ENCODE measurements at regions not wholly inside any gene's neighbourhood (a gene's known extent, or its start where the extent isn't known, plus 50 kb on each side); places are given as distances from the start of the nearest gene placed in this dataset.

DNA sequence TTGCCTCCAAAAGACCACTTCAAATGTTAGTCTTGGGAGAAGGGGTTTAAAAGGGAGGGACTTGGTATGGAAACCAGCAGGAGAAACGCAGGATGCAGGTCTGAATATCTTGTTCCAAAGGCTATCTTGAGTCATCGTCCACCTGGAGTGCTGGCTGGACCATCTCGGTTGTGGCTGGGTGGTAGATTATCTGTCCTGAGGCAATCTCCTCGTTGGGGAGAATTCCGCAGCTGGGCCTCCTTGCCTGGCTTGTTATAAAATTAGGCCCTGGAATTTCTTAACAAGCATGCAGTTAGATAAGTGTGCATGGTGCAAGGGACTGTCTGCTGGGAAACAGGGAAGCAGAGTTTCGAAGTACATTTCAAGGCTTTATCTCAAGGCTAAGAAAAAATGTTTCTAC, 2045.7 kb upstream of the TENM3 start:
- intact Hi-C loops (cut with micrococcal nuclease), result no loop called here
- H3K9ac ChIP-seq (ENCODE audit: low read length), result no peak overlapping the region
- no peaks in the 10 kb centered on the region for H3K27me3 ChIP-seq (ENCODE audit: insufficient read depth, low read length)
- H3K36me3 ChIP-seq (ENCODE audit: control insufficient read depth in 1 of 2, insufficient read depth in 2 of 2, low read length in 2 of 2), result no peaks in the 10 kb centered on the region
- no peak overlapping the region for H3K4me3 ChIP-seq (replicated peaks in 1 of 2; ENCODE audit: low read depth in 1 of 2, low read length in 2 of 2)
- H4K20me1 ChIP-seq (ENCODE audit: insufficient read depth), result no peaks in the 10 kb centered on the region
- no peak for DNase-seq (ENCODE audit: low read depth, low spot score)
- ChIA-PET POLR2A (no interaction called here), RAD21 (ENCODE audit: low non-redundant PET in 1 of 2, low total read pairs in 2 of 2, uncharacterized antibody in 2 of 2, unreplicated experiment in 2 of 2) (no interaction called here), CTCF (no interaction called here)
- H3K4me2 ChIP-seq (ENCODE audit: low read length), result no peak overlapping the region
- no peaks in the 10 kb centered on the region for H3K79me2 ChIP-seq (ENCODE audit: insufficient read depth, low read length)
- no peaks in the 10 kb centered on the region for H3K9me2 ChIP-seq (ENCODE audit: insufficient read depth)
- TF ChIP-seq ZNF274 (IDR thresholded peaks at IDR 0.05; ENCODE audit: low read depth, low read length) (no peak), EGR1 (IDR thresholded peaks at IDR 0.05; ENCODE audit: low read depth) (no peak), JUND (IDR thresholded peaks at IDR 0.05) (no peak), POLR2A (IDR thresholded peaks at IDR 0.05; ENCODE audit: borderline replicate concordance, extremely low read depth, insufficient read depth, insufficient read length) (no peak), TCF7L2 (IDR thresholded peaks at IDR 0.05; ENCODE audit: borderline replicate concordance, extremely low read depth, insufficient read depth, insufficient read length) (no peak), SRF (IDR thresholded peaks at IDR 0.05; ENCODE audit: low read depth) (no peak), EZH2phosphoT487 (IDR thresholded peaks at IDR 0.05; ENCODE audit: borderline replicate concordance) (no peak), EZH2 (IDR thresholded peaks at IDR 0.05) (no peak), YY1 (IDR thresholded peaks at IDR 0.05; ENCODE audit: extremely low read depth, insufficient replicate concordance, low read depth, low read length) (no peak)
- TF ChIP-seq, protein P1, sequence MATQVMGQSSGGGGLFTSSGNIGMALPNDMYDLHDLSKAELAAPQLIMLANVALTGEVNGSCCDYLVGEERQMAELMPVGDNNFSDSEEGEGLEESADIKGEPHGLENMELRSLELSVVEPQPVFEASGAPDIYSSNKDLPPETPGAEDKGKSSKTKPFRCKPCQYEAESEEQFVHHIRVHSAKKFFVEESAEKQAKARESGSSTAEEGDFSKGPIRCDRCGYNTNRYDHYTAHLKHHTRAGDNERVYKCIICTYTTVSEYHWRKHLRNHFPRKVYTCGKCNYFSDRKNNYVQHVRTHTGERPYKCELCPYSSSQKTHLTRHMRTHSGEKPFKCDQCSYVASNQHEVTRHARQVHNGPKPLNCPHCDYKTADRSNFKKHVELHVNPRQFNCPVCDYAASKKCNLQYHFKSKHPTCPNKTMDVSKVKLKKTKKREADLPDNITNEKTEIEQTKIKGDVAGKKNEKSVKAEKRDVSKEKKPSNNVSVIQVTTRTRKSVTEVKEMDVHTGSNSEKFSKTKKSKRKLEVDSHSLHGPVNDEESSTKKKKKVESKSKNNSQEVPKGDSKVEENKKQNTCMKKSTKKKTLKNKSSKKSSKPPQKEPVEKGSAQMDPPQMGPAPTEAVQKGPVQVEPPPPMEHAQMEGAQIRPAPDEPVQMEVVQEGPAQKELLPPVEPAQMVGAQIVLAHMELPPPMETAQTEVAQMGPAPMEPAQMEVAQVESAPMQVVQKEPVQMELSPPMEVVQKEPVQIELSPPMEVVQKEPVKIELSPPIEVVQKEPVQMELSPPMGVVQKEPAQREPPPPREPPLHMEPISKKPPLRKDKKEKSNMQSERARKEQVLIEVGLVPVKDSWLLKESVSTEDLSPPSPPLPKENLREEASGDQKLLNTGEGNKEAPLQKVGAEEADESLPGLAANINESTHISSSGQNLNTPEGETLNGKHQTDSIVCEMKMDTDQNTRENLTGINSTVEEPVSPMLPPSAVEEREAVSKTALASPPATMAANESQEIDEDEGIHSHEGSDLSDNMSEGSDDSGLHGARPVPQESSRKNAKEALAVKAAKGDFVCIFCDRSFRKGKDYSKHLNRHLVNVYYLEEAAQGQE (IDR thresholded peaks at IDR 0.05; ENCODE audit: low read depth), result no peak
- TF ChIP-seq, protein P2, sequence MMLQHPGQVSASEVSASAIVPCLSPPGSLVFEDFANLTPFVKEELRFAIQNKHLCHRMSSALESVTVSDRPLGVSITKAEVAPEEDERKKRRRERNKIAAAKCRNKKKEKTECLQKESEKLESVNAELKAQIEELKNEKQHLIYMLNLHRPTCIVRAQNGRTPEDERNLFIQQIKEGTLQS (IDR thresholded peaks at IDR 0.05), result no peak
- H3K9me3 ChIP-seq (ENCODE audit: control insufficient read depth in 1 of 2, insufficient read depth in 1 of 2, low read depth in 1 of 2, low read length in 2 of 2), result no peaks in the 10 kb centered on the region
- BruUV-seq (replicated peaks), result no TSS peak
- no peak for ATAC-seq
- H3K27ac ChIP-seq (ENCODE audit: low read depth, low read length), result no peak overlapping the region
- H3K4me1 ChIP-seq (ENCODE audit: control insufficient read depth in 1 of 2, insufficient read depth in 2 of 2, low read length in 2 of 2), result no peaks in the 10 kb centered on the region
- no peak overlapping the region for H2AFZ ChIP-seq (ENCODE audit: low read depth, low read length, poor library complexity, severe bottlenecking)

All from HCT116 (cell line).